GM19351 (cell line): ENCODE measurements at regions not wholly inside any gene's neighbourhood (a gene's known extent, or its start where the extent isn't known, plus 50 kb on each side); places are given as distances from the start of the nearest gene placed in this dataset.
"Not testable (repeated sequence)": the region's sequence is repeated elsewhere in the genome, so short reads cannot be mapped to it uniquely, and the experiment has no call there.

ENCODE experiments used
- ATAC-seq: cut with Tn5 transposase; IDR thresholded peaks from one replicate; pipeline ENCODE4 v1.9.1; 2021; ENCODE audit warnings: mild to moderate bottlenecking, moderate library complexity; ENCODE audit not compliant: unreplicated experiment

- ATAC-seq, result no peak
These were observed 1097.8 kb upstream of the CDH18 start for GRCh38 chr5:21085791-21086190.

- no peak for ATAC-seq
These were observed 1084.0 kb upstream of the CDH18 start for GRCh38 chr5:21071986-21072385.

DNA sequence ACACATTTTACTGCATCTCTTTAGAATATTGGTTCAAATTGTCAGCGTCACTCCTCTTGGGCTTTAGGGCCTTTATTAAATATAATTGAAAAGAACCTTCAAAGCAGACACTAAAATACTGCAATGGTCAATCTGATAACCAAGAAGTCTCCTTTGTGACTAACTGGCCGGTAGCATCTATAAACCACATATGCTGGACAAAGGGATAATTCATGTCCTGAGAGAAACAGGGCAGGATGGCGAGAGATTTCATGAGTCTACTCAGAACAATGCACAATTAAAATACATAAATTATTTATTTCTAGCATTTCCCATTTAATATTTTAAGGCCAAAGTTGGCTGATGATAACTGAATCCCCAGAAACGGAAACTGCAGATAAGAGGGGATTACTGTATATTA is 1083.4 kb upstream of the CDH18 start:
- ATAC-seq, result no peak

DNA sequence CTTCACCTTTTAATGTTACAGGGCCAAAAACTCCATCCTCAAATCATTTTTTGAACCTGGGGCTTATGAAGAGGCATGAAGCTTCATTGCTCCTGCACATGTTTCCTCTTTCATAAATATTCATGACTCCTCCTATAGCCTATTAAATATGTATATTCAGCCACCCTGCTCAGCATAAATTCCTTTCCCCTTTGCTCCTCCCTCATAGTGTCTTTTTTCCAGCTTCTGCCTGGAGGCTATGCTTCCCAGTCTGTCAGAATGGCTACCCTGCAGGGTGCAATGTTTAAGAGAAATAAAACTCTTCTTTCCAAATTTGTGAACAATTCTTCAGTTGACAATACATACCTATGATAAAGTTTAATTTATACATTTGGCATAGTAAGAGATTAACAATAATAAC is 1082.9 kb upstream of the CDH18 start:
- ATAC-seq, result no peak

- no peak for ATAC-seq
These were observed 1079.7 kb upstream of the CDH18 start for GRCh38 chr5:21067724-21068123.

DNA sequence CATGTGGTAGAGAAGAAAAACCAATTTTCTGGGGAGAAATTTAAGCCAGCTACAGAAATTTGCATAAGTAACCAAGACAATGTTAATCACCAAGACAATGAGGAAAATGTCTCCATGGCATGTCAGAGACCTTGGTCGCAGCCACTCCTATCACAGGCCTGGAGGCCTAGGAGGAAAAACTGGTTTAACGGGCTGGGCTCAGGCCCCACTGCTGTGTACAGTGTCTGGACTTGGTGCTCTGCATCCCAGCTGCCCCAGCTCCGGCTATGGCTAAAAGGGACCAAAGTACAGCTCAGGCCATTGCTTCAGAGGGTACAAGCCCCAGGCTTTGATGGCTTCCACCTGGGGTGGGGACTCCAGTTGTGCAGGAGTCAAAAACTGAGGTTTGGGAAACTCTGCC is 1075.1 kb upstream of the CDH18 start:
- ATAC-seq, result no peak

GRCh38 chr5:21058289-21058688 is 1070.3 kb upstream of the CDH18 start:
- peak; percentile 97 for ATAC-seq

DNA sequence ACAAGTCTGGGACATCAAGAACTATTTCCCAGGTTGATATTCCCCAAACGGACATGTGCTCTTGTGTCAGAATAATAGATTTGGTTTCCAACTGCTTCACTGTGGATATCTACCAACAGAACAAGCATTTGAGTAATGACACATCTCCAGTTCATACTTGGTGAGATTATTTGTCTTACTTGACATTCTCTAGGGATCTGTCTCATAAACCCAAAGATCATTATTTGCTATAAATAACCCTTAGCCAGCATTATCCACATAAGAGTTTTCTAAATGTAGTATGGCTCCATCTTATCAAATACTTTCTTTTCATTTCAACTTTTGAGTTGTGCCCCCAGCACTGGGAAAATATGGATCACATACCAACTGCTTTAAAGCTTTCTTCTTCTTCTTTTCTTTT is 1063.9 kb upstream of the CDH18 start:
- ATAC-seq, result no peak

- ATAC-seq, result no peak
These were observed 1061.9 kb upstream of the CDH18 start for GRCh38 chr5:21049901-21050300.

GRCh38 chr5:21030981-21031380 is 1043.0 kb upstream of the CDH18 start:
- no peak for ATAC-seq

DNA sequence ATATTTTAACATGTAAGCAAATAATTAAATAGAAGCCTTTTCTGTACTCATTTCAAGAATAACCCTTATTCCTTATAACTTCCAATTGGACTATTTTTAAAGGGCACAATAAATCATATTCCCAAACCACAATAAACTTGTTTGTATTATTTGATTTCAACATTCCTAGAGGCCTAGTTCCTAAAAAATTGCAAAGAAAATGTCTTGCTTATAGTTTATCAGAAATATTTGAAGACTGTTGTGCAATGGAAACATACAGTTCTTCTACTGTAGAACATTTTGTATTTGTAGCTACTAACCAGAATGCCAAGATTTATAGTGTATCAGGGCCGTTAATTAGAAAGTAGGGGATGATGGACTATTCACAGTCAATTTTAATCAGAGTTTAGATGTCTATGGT is 1037.0 kb upstream of the CDH18 start:
- no peak for ATAC-seq

GRCh38 chr5:21013237-21013636 is 1025.2 kb upstream of the CDH18 start:
- no peak for ATAC-seq

DNA sequence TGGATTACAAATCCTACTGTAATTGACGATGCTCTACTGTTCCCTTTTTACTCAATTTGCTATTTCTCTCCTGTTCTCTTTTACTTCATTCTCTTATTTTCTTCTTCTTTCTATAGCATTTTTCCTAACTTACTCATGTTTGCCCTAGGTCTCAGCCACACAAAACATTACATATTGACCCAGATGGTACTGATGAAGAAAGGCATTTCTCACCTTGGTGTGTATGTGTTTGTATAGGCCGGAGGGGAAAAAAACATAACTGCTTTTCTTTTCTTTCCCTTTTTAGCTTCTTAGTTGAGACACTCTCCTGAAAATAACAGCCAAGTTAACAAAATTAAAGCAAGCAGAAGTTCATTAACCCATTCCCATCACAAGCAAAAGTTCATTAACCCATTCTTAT is 1019.8 kb upstream of the CDH18 start:
- no peak for ATAC-seq

DNA sequence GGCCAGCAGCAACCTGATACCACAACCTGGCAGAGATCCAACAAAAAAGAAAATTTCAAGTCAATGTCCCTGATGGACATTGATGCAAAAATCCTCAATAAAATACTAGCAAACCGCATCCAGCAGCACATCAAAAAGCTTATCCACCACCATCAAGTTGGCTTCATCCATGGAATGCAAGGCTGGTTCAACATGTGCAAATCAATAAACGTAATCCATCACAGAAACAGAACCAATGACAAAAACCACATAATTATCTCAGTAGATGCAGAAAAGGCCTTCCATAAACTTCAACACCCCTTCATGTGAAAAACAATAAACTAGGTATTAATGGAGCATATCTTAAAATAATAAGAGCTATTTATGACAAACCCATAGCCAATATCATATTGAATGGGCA is 1000.9 kb upstream of the CDH18 start:
- not testable (repeated sequence) for ATAC-seq

DNA sequence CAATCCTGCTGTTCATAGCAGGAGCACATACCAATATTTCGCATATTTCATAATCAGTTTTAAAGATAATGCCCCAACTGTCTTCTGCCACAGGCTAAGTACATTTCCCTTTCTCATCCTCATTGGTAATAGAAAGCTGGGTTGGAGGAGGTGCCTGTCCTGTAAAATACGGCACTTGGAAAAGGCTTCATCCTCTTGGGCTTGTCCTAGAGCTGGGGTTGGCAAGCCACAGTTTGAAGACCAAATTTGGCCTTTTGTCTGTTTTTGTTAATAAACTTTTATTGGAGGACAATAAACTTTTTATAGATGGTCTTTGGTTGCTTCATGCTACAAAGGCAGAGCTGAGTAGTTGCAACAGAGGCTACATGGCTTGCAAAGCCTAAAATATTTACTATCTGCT is 997.8 kb upstream of the CDH18 start:
- ATAC-seq, result no peak

DNA sequence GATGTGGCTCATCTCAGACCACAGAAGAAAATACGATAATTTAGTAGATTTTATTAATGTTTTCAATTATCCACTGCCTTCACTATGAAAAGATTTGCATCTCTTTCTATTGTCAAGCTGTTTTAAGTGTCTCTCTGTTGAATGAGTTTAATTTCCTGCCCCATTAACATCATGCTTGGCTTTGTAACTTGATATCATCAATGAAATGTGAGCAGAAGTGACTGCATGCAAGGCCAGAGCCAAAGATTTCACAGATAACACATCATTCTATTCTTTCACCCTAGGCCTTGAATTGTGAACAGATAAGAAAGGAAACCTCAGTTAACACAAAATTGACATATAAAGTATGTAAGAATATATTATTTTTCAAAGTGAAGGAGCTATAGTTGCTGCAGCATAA is 986.4 kb upstream of the CDH18 start:
- ATAC-seq, result no peak

DNA sequence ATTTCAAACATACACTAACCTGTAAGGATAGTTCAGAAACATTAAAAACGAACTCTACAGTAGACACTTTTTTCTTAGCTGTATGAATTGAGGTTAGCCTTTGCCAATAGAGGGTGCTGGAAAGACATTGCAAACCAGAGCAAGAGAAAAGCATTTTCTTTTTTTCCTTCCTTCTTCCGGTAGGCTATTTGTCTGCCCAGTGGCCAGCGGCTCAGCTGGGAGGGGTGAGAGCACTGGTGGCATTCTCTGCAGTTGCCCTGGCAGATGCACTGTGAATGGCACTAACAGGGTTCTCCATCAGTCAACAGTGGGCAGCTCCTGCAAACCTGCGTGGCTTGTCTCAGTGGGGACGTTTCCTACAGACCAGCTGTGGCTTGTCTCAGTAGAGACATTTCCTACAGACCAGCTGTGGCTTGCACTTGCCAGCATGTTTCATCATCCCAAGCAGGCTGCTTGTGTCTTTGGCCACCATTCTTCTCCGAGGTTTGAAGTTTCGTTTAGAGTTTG is 984.5 kb upstream of the CDH18 start:
- peak; percentile 82 for ATAC-seq

DNA sequence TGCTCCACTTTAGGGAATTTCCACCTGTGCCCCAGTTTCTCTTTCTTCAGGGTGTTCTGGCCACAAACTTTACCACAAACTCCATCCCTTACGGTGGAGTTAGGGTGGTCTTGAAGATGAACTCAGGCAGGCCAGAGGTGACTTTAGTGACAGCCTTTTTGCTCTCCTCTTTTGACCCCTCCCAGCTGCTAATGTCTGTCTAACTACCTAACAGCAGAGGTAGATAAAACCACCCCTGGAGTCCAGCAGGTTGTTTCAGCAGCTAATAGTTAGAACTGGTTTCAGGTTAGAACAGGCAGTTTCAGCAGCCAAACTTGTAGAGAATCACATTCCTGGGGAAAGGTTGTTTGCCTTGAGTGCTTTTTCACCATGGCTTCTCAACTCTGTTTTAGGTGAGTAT is 971.3 kb upstream of the CDH18 start:
- no peak for ATAC-seq

DNA sequence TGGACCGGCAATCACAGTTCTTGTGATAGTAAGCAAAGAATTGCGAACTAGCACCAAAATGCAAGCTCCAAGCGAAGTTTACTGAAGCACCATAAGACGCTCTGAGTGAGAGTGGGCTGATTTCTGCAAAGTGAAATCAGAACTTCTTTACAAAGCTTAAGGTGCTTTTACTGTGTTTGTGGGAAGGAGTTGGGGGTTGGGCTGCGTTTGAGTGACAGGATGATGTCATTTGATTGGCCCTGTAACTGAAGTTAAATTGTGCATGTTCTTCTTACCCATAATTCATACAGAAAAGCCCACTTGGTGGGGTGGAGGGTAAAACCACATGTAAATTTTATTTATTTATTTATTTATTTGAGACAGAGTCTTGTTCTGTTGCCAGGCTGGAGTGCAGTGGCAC is 970.6 kb upstream of the CDH18 start:
- ATAC-seq, result no peak

DNA sequence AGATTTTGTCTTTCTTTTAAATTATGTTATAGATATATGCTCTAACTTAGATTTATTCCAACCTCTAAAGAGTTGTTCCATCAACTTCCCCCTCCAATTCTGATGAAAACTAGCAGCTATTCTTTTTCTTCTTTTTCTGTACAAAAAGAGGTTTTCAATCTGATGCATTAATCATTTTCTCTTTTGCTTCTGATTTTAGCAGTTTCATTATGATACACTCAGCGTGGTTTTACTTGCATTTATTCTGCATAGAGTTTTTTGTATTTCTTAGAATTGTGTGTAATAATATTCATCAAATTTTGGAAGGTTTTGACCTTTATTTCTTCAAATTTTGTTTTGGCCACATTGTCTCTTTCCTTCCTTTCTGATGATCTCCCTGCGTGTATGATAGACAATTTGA is 968.1 kb upstream of the CDH18 start:
- ATAC-seq, result no peak

DNA sequence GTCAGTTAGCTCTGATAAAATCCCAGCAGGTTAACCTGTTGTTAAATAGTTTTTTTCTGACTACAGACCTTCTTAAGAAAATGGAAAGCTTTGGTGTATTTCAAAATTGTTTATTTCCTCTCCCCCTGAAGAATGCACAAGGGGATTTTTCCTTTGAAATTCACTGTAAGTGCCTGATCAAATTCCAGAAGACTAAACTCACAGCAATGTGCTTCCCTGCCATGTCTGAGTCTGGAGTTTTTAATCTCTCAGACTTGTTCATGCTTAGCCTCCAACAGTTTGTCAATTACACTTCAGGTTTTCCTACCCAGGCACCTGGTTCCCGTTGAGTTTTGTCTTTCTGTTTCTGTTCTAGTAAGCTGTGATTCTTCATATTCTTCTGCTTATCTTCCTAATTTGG is 961.6 kb upstream of the CDH18 start:
- no peak for ATAC-seq

DNA sequence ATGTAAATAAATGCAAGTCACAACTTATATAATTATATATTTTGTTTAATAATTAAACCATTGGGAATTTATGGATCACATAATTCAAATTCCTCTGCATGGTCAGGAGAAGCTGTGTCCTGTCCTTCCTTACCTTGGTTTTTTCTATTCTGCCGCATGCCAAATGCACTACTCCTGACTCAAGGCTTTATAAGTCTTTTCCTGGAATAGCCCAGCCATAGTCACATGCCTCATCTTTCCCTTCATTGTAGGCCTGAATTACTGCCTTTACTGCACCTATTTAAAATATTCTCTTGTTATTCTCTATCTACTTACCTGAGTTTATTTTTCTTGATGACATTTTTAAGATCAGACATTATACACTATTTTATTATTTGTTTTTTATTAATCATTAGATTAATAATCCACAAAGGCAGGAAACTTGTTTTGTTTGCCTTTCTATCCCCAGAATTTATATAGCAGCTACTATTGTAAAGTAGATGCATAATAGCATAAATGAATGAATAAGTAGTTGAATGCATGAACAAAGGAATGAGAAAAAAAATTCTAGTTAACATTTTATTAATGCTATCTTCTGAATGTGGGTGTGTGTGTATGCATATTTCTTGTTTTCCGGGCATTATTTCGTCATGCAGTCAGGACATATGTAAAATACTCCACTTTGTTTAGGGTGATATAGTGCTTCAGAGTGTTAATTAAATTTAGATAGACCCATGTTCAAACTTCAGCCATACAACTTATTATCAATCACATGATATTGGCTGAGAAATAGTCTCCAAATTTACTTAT is 955.4 kb upstream of the CDH18 start:
- ATAC-seq, result not testable (repeated sequence)

- ATAC-seq, result not testable (repeated sequence)
These were observed 954.6 kb upstream of the CDH18 start for GRCh38 chr5:20942603-20943002.
